Stimulated activated effector memory CD8-positive, alpha-beta T cell treated with anti-CD3 and anti-CD28 coated beads, Interleukin-12 subunit alpha, Interleukin-12 subunit beta, amount 100 ng/mL, for 72 hours (primary cell): ENCODE measurements at regions not wholly inside any gene's neighbourhood (a gene's known extent, or its start where the extent isn't known, plus 50 kb on each side); places are given as distances from the start of the nearest gene placed in this dataset.

Experiments used
- ATAC-seq: fragments of 150-1000 bp; cut with Tn5 transposase; 2 replicates; pipeline ENCODE4 v1.10.0; 2021
- DNase-seq, 2 donors: peaks; one replicate each; pipeline ENCODE4 v3.0.0; 2021 to 2022; ENCODE audit warnings: low spot score in 2 of 2
- H3K27ac Mint-ChIP-seq: one replicate; pipeline ENCODE4 v1.8.0; 2022; ENCODE audit warnings: mild to moderate bottlenecking, mixed read lengths
- H3K36me3 Mint-ChIP-seq: one replicate; pipeline ENCODE4 v1.8.0; 2022; ENCODE audit warnings: mild to moderate bottlenecking, mixed read lengths
- H3K4me1 Mint-ChIP-seq: one replicate; pipeline ENCODE4 v1.8.0; 2022; ENCODE audit warnings: mixed read lengths
- H3K4me3 Mint-ChIP-seq: one replicate; pipeline ENCODE4 v1.8.0; 2022; ENCODE audit warnings: mild to moderate bottlenecking, mixed read lengths
- H3K9me3 Mint-ChIP-seq: one replicate; pipeline ENCODE4 v1.8.0; 2022; ENCODE audit warnings: mixed read lengths

DNA sequence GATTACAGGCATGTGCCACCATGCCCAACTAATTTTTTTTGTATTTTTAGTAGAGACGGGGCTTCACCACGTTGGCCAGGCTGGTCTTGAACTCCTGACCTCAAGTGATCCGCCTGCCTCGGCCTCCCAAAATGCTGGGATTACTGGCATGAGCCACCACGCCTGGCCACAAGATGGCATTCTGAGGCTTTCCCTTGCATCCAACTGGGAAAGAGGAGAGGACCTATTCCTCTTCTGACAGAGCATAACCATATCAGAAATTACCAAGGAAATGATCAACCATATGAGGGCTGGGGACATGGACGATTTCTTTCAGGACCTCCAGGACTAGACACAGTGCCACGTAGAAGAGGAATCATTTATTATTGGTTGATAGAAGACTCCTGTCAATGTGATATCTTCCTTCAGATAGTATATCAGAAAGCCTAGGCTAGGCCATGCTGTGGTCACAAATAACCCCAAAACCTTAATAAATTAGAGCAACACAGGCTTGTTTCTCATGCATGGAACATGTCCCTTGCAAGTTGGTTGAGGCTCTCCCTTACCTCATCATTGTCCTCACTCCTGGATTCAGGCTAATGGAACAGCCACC, 372.3 kb upstream of the IL12A start:
- H3K4me1 Mint-ChIP-seq: no peaks in the 10 kb centered on the region
- ATAC-seq: no peak
- DNase-seq: no peak
- peaks cover 6% of the 10 kb centered on the region for H3K9me3 Mint-ChIP-seq
- no peaks in the 10 kb centered on the region for H3K36me3 Mint-ChIP-seq
- no peak overlapping the region for H3K4me3 Mint-ChIP-seq
- H3K27ac Mint-ChIP-seq: no peak overlapping the region

DNA sequence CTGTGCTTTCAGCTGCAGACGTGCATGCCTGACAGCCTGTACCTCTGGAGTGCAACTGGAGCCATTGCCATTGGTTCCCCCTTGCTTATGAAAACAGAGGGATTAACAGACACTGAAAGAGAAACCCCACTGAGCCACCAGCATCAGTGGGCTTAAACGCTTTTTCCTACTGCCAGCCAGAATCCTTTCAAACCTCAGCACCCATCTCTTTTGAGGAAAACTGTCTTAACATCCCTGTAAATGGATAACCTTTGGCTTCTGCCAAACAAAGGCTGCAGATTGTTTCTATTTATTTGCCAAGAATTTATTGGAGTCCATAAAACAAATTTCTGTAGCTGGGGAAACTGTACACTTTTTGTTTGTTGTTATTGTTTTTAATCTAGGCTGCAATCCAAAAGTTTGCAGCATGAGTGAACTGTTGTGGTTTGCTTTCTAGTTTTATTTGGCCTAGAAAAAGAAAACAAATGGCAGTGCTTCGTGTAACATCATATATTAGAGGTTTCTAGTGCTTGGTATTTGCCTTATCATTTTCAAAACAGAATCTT, 369.2 kb upstream of the IL12A start:
- DNase-seq (no peak), ATAC-seq (no peak)
- Mint-ChIP-seq H3K27ac (no peak overlapping the region), H3K4me1 (no peaks in the 10 kb centered on the region), H3K9me3 (peaks cover 6% of the 10 kb centered on the region), H3K36me3 (no peaks in the 10 kb centered on the region), H3K4me3 (no peak overlapping the region)

DNA sequence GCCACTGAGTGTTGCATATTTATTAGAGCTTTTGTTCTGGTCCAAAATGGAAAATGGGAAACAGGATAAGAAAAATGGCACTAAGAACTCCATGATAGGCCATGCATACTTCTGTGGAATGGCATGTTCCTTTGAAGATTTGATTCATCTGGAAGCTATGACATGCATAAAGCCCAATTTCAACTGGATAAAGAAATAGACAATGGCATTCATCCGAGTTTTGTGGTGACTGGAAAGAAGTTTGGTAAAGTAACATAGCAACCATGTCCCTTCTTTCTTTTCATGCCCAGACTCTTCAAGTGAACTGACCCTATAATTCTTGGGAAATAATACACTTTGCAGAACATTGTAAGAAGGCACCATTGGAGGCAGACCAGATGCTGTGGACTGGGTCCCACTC, 368.4 kb upstream of the IL12A start:
- H3K36me3 Mint-ChIP-seq: no peaks in the 10 kb centered on the region
- ATAC-seq (no peak), DNase-seq (no peak)
- no peak overlapping the region for H3K27ac Mint-ChIP-seq
- H3K9me3 Mint-ChIP-seq: no peaks in the 10 kb centered on the region
- no peaks in the 10 kb centered on the region for H3K4me1 Mint-ChIP-seq
- H3K4me3 Mint-ChIP-seq: no peak overlapping the region

DNA sequence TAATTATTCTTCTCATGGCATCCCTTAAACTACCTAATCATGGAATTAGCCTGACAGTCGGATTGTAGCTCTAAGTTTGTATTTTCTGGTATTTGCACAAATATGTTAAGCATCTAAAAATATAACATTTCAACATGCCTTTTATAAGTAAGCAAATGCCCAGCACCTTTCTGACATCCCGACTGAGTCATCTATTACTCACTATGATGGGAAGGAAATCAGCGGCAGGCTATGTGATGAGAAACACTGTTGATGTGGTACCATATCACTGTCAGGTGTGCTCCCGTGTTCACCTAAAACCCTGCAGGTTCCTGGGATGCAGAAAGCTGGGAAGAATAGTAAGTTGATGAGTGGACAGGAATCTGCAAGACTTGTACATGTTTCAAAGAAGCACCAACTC, 367.8 kb upstream of the IL12A start:
- Mint-ChIP-seq H3K4me1 (no peaks in the 10 kb centered on the region), H3K27ac (no peak overlapping the region), H3K9me3 (no peaks in the 10 kb centered on the region), H3K4me3 (no peak overlapping the region), H3K36me3 (no peaks in the 10 kb centered on the region)
- DNase-seq: no peak
- no peak for ATAC-seq

DNA sequence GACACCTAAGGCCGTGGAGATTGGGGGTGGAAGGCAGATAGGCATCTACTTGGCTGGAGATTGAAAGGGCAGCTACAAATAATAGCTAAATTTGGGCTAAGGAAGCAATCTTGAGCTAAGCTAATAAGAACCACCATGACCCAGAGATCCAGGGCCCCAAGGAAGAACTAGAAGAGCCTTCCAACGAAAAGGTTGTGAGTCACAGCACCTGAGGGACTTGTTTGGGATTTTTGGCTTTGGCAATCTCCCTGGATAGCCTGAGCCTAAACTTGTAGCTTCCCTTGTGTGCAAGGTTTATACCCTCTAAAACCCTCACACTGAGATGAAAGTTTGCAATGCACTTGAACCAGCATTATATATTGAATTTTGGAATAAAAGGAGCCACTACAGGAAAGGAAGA, 364.0 kb upstream of the IL12A start:
- H3K27ac Mint-ChIP-seq: no peak overlapping the region
- no peaks in the 10 kb centered on the region for H3K9me3 Mint-ChIP-seq
- DNase-seq (no peak), ATAC-seq (no peak)
- no peak overlapping the region for H3K4me3 Mint-ChIP-seq
- H3K4me1 Mint-ChIP-seq: no peaks in the 10 kb centered on the region
- no peaks in the 10 kb centered on the region for H3K36me3 Mint-ChIP-seq

DNA sequence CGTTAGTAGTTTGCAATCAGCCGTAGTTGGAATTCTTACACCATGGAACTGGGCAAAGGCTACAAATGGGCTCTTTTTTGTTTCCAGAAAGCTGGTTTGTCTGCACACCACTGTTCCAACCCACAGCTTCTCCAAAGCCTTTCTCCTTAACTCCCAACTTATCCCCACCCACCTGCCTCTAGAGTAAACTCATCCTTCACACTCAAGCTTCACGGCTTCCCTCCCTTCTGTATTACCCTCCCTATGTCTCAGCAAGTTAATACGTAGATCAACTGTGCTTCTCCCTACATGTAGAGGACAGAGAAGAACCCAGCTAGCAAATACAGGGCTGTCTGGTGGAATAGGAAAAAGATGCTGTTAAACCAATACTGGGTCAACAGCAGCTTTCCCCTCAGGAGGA, 363.0 kb upstream of the IL12A start:
- Mint-ChIP-seq H3K9me3 (no peaks in the 10 kb centered on the region), H3K4me1 (no peaks in the 10 kb centered on the region), H3K4me3 (no peak overlapping the region), H3K27ac (no peak overlapping the region), H3K36me3 (no peaks in the 10 kb centered on the region)
- DNase-seq (no peak), ATAC-seq (no peak)

DNA sequence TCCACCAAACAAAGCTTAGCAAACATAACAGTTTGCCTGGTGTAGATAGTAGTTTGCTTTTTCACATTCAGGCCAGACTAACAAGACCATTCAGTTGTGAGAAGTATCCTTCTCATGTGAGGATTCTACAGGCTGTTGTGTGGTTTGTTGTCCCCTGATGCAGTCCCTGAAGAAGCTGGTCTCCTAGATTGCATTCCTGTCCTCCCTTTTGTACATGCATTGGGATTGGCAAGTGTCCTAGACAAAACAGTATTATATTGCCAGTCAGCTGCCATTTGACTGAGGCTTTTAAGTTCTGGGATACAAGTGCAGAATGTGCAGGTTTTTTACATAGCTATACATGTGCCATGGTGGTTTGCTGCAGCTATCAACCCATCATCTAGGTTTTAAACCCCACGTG, 362.0 kb upstream of the IL12A start:
- no peaks in the 10 kb centered on the region for H3K9me3 Mint-ChIP-seq
- DNase-seq: no peak
- no peak overlapping the region for H3K4me3 Mint-ChIP-seq
- ATAC-seq: no peak
- no peaks in the 10 kb centered on the region for H3K36me3 Mint-ChIP-seq
- no peak overlapping the region for H3K27ac Mint-ChIP-seq
- H3K4me1 Mint-ChIP-seq: no peaks in the 10 kb centered on the region

DNA sequence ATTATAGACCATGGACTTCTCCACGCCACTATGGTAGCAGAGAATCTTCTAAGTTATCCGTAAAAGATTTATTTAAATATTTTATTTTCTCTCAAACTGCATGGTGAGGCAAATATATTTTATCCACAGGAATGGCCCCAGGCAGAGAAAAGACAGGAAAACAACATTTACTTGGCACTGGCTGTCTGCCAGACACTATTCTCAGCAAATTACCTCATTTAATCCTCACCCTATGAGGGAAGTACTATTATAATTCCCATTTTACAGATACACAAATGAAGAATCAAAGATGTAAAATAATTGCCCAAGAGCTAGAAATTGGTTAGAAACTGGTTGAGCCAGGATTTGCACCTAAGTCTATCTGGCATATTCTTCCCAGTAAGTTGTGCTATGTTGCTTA, 361.4 kb upstream of the IL12A start:
- Mint-ChIP-seq H3K27ac (no peak overlapping the region), H3K9me3 (no peaks in the 10 kb centered on the region), H3K36me3 (no peaks in the 10 kb centered on the region), H3K4me3 (no peak overlapping the region), H3K4me1 (no peaks in the 10 kb centered on the region)
- DNase-seq (no peak), ATAC-seq (no peak)

DNA sequence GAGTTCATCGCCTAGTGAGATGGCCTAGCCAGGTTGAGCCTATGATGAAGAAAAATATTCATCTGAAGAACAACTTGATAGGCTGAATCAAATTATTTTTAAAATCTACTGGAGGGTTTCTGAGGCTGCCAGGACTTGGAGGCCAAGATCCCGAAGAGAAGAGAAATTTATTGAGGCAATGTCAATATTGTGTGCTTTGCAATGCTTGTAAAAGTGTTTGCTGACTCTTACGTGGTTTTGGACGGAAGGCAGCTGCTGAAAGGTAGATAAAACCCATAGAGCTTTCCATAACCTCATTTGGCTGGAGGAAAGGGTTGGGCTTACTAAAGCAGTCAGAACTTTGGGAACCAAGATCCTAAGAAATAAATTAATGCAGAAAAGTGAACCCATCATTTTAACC, 361.0 kb upstream of the IL12A start:
- ATAC-seq (no peak), DNase-seq (no peak)
- Mint-ChIP-seq H3K9me3 (no peaks in the 10 kb centered on the region), H3K4me1 (no peaks in the 10 kb centered on the region), H3K27ac (no peak overlapping the region), H3K36me3 (no peaks in the 10 kb centered on the region), H3K4me3 (no peak overlapping the region)

DNA sequence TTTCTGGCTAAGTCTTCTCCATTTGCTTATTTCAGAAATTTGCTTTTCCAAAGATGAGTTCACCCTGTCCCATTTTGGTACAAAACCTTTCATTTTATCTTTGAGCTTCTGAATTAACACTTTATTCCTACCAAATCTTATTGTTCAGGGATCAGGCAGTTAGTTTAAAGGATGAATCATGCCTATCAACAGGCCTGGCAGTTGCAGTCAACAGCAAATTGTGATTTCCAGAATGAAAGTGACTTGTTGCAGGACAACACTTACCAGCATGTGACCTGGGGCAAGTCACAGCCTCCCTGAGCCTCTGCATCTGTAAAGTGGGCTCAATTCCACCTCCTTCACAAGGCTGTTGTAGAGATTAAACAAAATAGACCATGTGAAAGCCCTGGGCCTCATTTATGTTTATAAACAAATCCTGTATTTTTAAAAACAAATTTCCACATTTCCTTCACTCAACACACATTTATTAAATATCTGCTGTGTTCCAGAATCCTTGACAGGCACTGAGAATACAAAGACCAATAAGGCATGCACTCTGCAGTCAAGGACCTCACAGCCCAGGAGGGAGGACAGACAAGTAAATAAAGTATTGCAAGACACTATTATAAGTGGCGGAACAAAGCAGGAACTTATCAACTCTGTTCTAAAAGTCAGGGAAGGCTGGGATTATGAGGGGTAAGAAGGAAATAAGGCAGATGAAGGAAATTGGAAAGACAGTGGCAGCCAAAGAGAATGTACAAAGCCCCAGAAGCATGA, 359.1 kb upstream of the IL12A start:
- no peak overlapping the region for H3K27ac Mint-ChIP-seq
- H3K36me3 Mint-ChIP-seq: no peaks in the 10 kb centered on the region
- H3K4me1 Mint-ChIP-seq: no peaks in the 10 kb centered on the region
- ATAC-seq (no peak), DNase-seq (no peak)
- no peak overlapping the region for H3K4me3 Mint-ChIP-seq
- H3K9me3 Mint-ChIP-seq: peaks cover 4% of the 10 kb centered on the region

DNA sequence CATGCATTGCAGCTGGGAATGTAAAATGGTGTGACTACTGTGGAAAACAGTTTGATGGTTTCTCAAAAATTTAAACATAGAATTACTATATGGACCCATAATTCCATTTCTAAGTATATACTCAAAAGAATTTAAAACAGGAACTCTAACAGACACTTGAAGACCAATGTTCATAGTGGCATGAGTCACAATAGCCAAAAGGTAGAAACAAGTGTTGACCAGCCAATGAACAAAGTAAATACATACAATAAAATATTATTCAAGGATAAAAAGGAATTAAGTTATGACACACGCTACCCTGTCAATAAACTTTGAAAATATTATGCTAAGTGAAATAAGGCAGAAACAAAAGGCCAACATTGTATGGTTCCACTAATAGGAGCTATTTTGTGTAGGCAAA, 357.4 kb upstream of the IL12A start:
- DNase-seq: no peak
- Mint-ChIP-seq H3K9me3 (peaks cover 4% of the 10 kb centered on the region), H3K4me1 (no peaks in the 10 kb centered on the region)

DNA sequence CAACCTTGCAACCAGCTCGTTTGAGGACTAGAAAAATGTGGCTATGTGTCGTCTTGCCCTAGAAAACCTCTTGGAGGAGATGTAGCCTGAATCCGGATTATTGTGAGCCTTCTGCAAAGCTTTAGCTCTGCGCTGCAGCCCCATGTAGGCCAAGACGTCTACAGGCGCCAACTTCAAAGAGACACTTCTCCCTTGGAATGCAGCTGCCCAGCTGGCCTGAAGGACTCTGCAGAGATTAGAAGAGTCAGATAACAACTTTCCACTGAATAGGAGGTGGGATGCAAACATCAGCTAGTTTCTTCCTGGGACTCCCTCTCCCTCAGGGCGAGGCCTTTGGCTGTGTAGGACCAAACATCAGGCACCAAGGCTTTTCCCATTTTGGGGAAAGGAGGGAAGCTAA, 356.5 kb upstream of the IL12A start:
- H3K4me3 Mint-ChIP-seq: no peak overlapping the region

More for the DNA sequence above, 357.4 kb upstream of the IL12A start:
- Mint-ChIP-seq H3K36me3 (no peaks in the 10 kb centered on the region), H3K27ac (no peak overlapping the region), H3K4me3 (no peak overlapping the region)
- ATAC-seq: no peak

DNA sequence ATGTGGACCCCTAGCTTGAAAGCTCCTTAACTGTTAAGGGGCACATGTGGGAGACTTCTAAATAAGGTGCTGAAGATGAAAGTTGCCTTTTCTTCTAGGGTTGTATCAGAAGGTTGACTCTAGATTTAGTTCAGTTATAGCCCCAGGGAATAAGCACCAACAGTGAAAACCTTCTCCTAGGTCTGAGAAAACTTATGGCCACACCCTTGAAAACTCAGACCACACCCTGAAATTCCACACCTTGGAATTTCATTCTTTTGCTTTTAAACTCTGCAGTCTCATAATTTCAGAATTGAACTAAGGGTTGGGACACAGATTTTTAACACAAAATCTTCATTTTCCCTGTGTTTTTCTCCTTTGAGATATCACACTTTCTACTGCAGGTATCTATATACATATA, 355.8 kb upstream of the IL12A start:
- peaks cover 4% of the 10 kb centered on the region for H3K9me3 Mint-ChIP-seq
- no peaks in the 10 kb centered on the region for H3K36me3 Mint-ChIP-seq
- ATAC-seq: no peak
- DNase-seq: no peak
- H3K27ac Mint-ChIP-seq: no peak overlapping the region
- no peak overlapping the region for H3K4me3 Mint-ChIP-seq
- no peaks in the 10 kb centered on the region for H3K4me1 Mint-ChIP-seq

More for the DNA sequence above, 356.5 kb upstream of the IL12A start:
- no peaks in the 10 kb centered on the region for H3K4me1 Mint-ChIP-seq
- H3K9me3 Mint-ChIP-seq: peaks cover 4% of the 10 kb centered on the region
- no peak for ATAC-seq
- H3K27ac Mint-ChIP-seq: no peak overlapping the region
- no peaks in the 10 kb centered on the region for H3K36me3 Mint-ChIP-seq
- DNase-seq: no peak

DNA sequence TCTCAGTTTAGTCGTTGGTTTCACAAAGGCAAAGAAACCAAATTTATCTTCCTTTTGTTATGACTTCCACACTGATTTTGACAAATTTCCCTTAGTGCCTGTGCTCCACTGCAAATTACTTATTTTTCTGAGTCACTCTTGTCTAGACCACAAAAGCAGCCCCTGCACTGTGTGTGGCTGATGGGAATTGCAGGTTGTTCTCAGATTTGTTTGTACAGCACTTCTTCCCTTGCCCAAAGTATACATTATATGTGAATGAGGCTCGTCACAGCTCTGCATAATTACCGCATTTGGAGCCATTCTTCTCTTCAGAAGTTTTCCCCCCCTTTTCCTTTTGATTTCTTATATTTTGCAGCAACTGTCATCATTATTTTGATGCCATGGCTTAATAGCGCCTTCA, 354.2 kb upstream of the IL12A start:
- no peak for ATAC-seq
- peaks cover 4% of the 10 kb centered on the region for H3K9me3 Mint-ChIP-seq
- no peak for DNase-seq
- H3K36me3 Mint-ChIP-seq: no peaks in the 10 kb centered on the region
- H3K4me1 Mint-ChIP-seq: no peaks in the 10 kb centered on the region
- H3K4me3 Mint-ChIP-seq: no peak overlapping the region
- no peak overlapping the region for H3K27ac Mint-ChIP-seq

DNA sequence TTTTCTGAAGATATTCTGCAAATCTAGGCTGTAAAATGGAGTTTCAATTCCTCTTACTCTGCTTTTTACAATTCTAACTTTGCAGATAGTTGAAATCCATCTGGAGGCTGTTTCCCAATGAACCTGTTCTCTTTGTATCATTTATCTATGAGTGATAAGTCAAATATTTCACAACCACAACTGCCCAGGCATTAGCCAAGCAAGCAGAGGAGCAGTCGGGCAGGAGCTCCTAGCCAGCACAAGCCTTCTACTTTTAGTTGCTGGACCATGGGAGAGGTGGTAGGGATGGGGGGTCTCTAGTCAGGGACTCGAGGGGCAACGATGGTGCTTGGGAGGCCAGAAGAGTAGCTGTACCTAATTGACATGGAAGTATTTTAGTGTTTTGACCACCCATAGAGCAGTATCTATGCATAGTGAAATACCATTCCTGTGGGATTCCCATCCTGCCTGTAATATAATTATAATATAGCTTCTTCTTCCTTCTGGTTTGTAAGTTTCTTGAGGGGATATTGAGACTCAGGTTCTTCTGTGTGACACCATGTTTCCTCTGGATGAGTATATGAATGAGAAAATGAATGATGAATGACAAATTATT, 353.5 kb upstream of the IL12A start:
- no peaks in the 10 kb centered on the region for H3K4me1 Mint-ChIP-seq
- ATAC-seq (no peak), DNase-seq (no peak)
- H3K27ac Mint-ChIP-seq: no peak overlapping the region
- no peaks in the 10 kb centered on the region for H3K36me3 Mint-ChIP-seq
- H3K4me3 Mint-ChIP-seq: no peak overlapping the region
- H3K9me3 Mint-ChIP-seq: peaks cover 4% of the 10 kb centered on the region
